HepG2 (cell line): ENCODE measurements at regions not wholly inside any gene's neighbourhood (a gene's known extent, or its start where the extent isn't known, plus 50 kb on each side); places are given as distances from the start of the nearest gene placed in this dataset.

Source experiments
- ATAC-seq: fragments of 200-7000 bp; cut with Tn5 transposase; 3 replicates; pipeline ENCODE4 v1.9.1; 2020; ENCODE audit warnings: mild to moderate bottlenecking, moderate library complexity
- BruUV-seq: library from RNA; stranded (reverse); fragments of 400-500 nt; replicated peaks from 2 replicates; lab custom pipeline; 2021; lab: Mats Ljungman, UMichigan
- CTCF ChIA-PET: fragments of 300-600 bp; formaldehyde crosslinking; extraction: SDS; loops from one replicate; lab custom pipeline; 2021; ENCODE audit warnings: low total read pairs, inconsistent platforms, low intra/inter-chr PET ratio; lab: Yijun Ruan, JAX
- POLR2A ChIA-PET: fragments of 350-600 bp; sonication (Branson Sonifier 250); formaldehyde crosslinking; loops from one replicate; lab custom pipeline; 2020; ENCODE audit warnings: antibody characterized with exemption, inconsistent platforms; lab: Yijun Ruan, JAX
- DNase-seq: peaks from one replicate; pipeline ENCODE4 v3.0.0-alpha.2; 2015; ENCODE audit warnings: low spot score
- FAIRE-seq: peaks from 3 replicates; lab custom pipeline; 2011; peaks lifted over from hg19 to GRCh38; lab: Jason Lieb, UNC
- H2AFZ ChIP-seq: one replicate; pipeline ENCODE4 v1.6.1; 2011; ENCODE audit warnings: low read length, inconsistent platforms
- H3K27ac ChIP-seq: fragments of 300-600 bp; 3 replicates; pipeline ENCODE4 v1.8.0; 2011; ENCODE audit warnings: mixed run types, mild to moderate bottlenecking, mixed read lengths, low read length, inconsistent platforms; ENCODE audit not compliant: insufficient read depth; ENCODE audit errors: extremely low read length
- H3K27me3 ChIP-seq, 2 experiments: fragments of 200-600 bp in 1 of 2; 2 replicates in 1 of 2; 3 replicates in 1 of 2; pipeline versions ENCODE4 v1.6.0 to v1.8.0; 2011; ENCODE audit warnings: low read length in 2 of 2, mild to moderate bottlenecking in 2 of 2, moderate library complexity in 2 of 2, inconsistent platforms in 1 of 2; ENCODE audit not compliant: insufficient read depth in 2 of 2, control insufficient read depth in 1 of 2
- H3K36me3 ChIP-seq, 2 experiments: fragments of 200-600 bp in 1 of 2; replicated peaks in 1 of 2; 2 replicates in 1 of 2; 3 replicates in 1 of 2; pipeline versions ENCODE4 v1.5.1 to v1.8.0; 2011; ENCODE audit warnings: low read length in 2 of 2, inconsistent platforms in 1 of 2; ENCODE audit not compliant: insufficient read depth in 2 of 2, control insufficient read depth in 1 of 2
- H3K4me1 ChIP-seq: 2 replicates; pipeline ENCODE4 v1.5.1; 2012; ENCODE audit warnings: low read length, inconsistent platforms; ENCODE audit not compliant: insufficient read depth
- H3K4me2 ChIP-seq: 2 replicates; pipeline ENCODE4 v1.6.0; 2011; ENCODE audit warnings: low read depth, low read length, inconsistent platforms
- H3K4me3 ChIP-seq, 3 experiments: fragments of 200-600 bp in 1 of 3; sonication (generic), shearing (Covaris generic) in 1 of 3; replicated peaks in 1 of 3; 2 replicates each; pipeline ENCODE4 v1.5.1; 2011 to 2016; ENCODE audit warnings: low read length in 3 of 3, inconsistent platforms in 2 of 3, low read depth in 2 of 3, mild to moderate bottlenecking in 2 of 3, control low read depth in 1 of 3, mixed read lengths in 1 of 3; ENCODE audit not compliant: insufficient read depth in 1 of 3
- H3K79me2 ChIP-seq: one replicate; pipeline ENCODE4 v1.6.1; 2011; ENCODE audit warnings: low read length, inconsistent platforms; ENCODE audit not compliant: insufficient read depth
- H3K9ac ChIP-seq: 2 replicates; pipeline ENCODE4 v1.6.0; 2011; ENCODE audit warnings: mild to moderate bottlenecking, low read depth, low read length, inconsistent platforms; ENCODE audit not compliant: insufficient read depth
- H3K9me3 ChIP-seq: 2 replicates; pipeline ENCODE4 v1.5.1; 2012; ENCODE audit warnings: mild to moderate bottlenecking, low read length
- H4K20me1 ChIP-seq: 2 replicates; pipeline ENCODE4 v1.6.0; 2011; ENCODE audit warnings: inconsistent platforms, mild to moderate bottlenecking, low read length, moderate library complexity; ENCODE audit not compliant: insufficient read depth
- AFF4 ChIP-seq: sonication (generic); formaldehyde crosslinking; IDR thresholded peaks from 2 replicates; pipeline ENCODE4 v1.4.0; 2020; ENCODE audit warnings: missing genetic modification reagents
- ARNT2 ChIP-seq: sonication (generic); formaldehyde crosslinking; IDR thresholded peaks from 2 replicates; pipeline ENCODE4 v1.8.0; 2022; ENCODE audit warnings: mild to moderate bottlenecking, low read depth, missing genetic modification reagents, moderate library complexity
- FOXP4 ChIP-seq: sonication (generic); formaldehyde crosslinking; IDR thresholded peaks from 2 replicates; pipeline ENCODE4 v1.4.0; 2020; ENCODE audit warnings: missing genetic modification reagents
- GLMP ChIP-seq: sonication (generic); formaldehyde crosslinking; IDR thresholded peaks from 2 replicates; pipeline ENCODE4 v1.9.0; 2021; ENCODE audit warnings: missing genetic modification reagents, mild to moderate bottlenecking, borderline replicate concordance
- KDM5B ChIP-seq: sonication (generic); formaldehyde crosslinking; IDR thresholded peaks from 2 replicates; pipeline ENCODE4 v1.4.0; 2020; ENCODE audit warnings: missing genetic modification reagents, mild to moderate bottlenecking, borderline replicate concordance
- KMT2B ChIP-seq: IDR thresholded peaks from 2 replicates; pipeline ENCODE4 v1.6.1; 2016; ENCODE audit warnings: missing genetic modification reagents, missing compliant biosample characterization
- MATR3 ChIP-seq: sonication (generic); formaldehyde crosslinking; IDR thresholded peaks from 2 replicates; pipeline ENCODE4 v1.4.0; 2020; ENCODE audit warnings: missing genetic modification reagents
- PAWR ChIP-seq: sonication (generic); formaldehyde crosslinking; IDR thresholded peaks from 2 replicates; pipeline ENCODE4 v1.4.0; 2020; ENCODE audit warnings: missing genetic modification reagents, mild to moderate bottlenecking, borderline replicate concordance
- SIX1 ChIP-seq: sonication (generic); formaldehyde crosslinking; IDR thresholded peaks from 2 replicates; pipeline ENCODE4 v1.4.0; 2020; ENCODE audit warnings: missing genetic modification reagents, borderline replicate concordance
- SMAD1 ChIP-seq: sonication (generic); formaldehyde crosslinking; IDR thresholded peaks from 2 replicates; pipeline ENCODE4 v1.4.0; 2020; ENCODE audit warnings: missing genetic modification reagents, low read depth, mild to moderate bottlenecking, borderline replicate concordance
- TOE1 ChIP-seq: sonication (generic); formaldehyde crosslinking; IDR thresholded peaks from 2 replicates; pipeline ENCODE4 v1.4.0; 2020; ENCODE audit warnings: mild to moderate bottlenecking, missing genetic modification reagents
- UBTF ChIP-seq: sonication (generic); formaldehyde crosslinking; IDR thresholded peaks from 2 replicates; pipeline ENCODE4 v1.4.0; 2020; ENCODE audit warnings: mild to moderate bottlenecking, missing genetic modification reagents
- ZFYVE20 ChIP-seq: sonication (generic); formaldehyde crosslinking; IDR thresholded peaks from 2 replicates; pipeline ENCODE4 v1.8.0; 2023; ENCODE audit warnings: low read depth, mild to moderate bottlenecking, moderate library complexity, missing genetic modification reagents, borderline replicate concordance
- ZKSCAN8 ChIP-seq: IDR thresholded peaks from 2 replicates; pipeline ENCODE4 v1.6.1; 2016; ENCODE audit warnings: borderline replicate concordance, missing genetic modification reagents, missing compliant biosample characterization
- ZNF121 ChIP-seq: sonication (generic); formaldehyde crosslinking; IDR thresholded peaks from 2 replicates; pipeline ENCODE4 v1.5.0; 2020; ENCODE audit warnings: mild to moderate bottlenecking, missing genetic modification reagents
- ZNF501 ChIP-seq: sonication (generic); formaldehyde crosslinking; IDR thresholded peaks from 2 replicates; pipeline ENCODE4 v1.5.1; 2020; ENCODE audit warnings: mild to moderate bottlenecking, moderate library complexity, missing genetic modification reagents
- ZNF616 ChIP-seq: sonication (generic); formaldehyde crosslinking; IDR thresholded peaks from 2 replicates; pipeline ENCODE4 v1.5.0; 2020; ENCODE audit warnings: low read depth, mild to moderate bottlenecking, missing genetic modification reagents
- WGBS: methylation state at CpG from one replicate; pipeline ENCODE4 v1.1.6; 2017; ENCODE audit warnings: low lambda C conversion rate; 5-methylcytosine and 5-hydroxymethylcytosine counted together
- in situ Hi-C: cut with HindIII; loops from 2 replicates; pipeline ENCODE4 v1.10.0; 2017; ENCODE audit warnings: low pct_unique_long_range_greater_than_20kb; ENCODE audit not compliant: extremely low pct_ligation_motif_present
- intact Hi-C: fragments of 100-400 bp; cut with micrococcal nuclease; formaldehyde crosslinking; loops from one replicate; pipeline ENCODE4 v1.10.0; 2022; ENCODE audit not compliant: unreplicated experiment

- peaks cover 1 to 33% of the 10 kb centered on the region in 2 experiments; a peak in 2 of 5 replicates for H3K27me3 ChIP-seq
- ChIA-PET CTCF (no interaction called here), POLR2A (no interaction called here)
- DNase-seq (no peak), ATAC-seq (no peak), FAIRE-seq (no peak)
- 5% methylated on average over 7 of the region's 7 CpGs for WGBS
- no peaks in the 10 kb centered on the region for H3K4me1 ChIP-seq
- intact Hi-C loops, result no loop called here
- no peaks in the 10 kb centered on the region for H3K36me3 ChIP-seq
- no peaks in the 10 kb centered on the region for H3K9me3 ChIP-seq
- H2AFZ ChIP-seq, result no peak overlapping the region
- no peak overlapping the region for H3K27ac ChIP-seq
- H3K4me3 ChIP-seq, result no peak overlapping the region
- in situ Hi-C loops, result no loop called here
- no peaks in the 10 kb centered on the region for H3K79me2 ChIP-seq
- no peak overlapping the region for H3K9ac ChIP-seq
- no peak overlapping the region for H3K4me2 ChIP-seq
- BruUV-seq, result no TSS peak
- H4K20me1 ChIP-seq, result no peaks in the 10 kb centered on the region
- no peak for TF ChIP-seq ZKSCAN8
- TF ChIP-seq ZNF616 (CRISPR knock-in tag), result no peak
- TF ChIP-seq UBTF (CRISPR knock-in tag), result no peak
- TF ChIP-seq ARNT2 (CRISPR knock-in tag), result no peak
- TF ChIP-seq AFF4 (CRISPR knock-in tag), result no peak
- no peak for TF ChIP-seq PAWR (CRISPR knock-in tag)
- no peak for TF ChIP-seq ZNF501 (CRISPR knock-in tag)
- TF ChIP-seq MATR3 (CRISPR knock-in tag), result no peak
- TF ChIP-seq GLMP (CRISPR knock-in tag), result no peak
- TF ChIP-seq SMAD1 (CRISPR knock-in tag), result no peak
- TF ChIP-seq ZFYVE20 (CRISPR knock-in tag), result no peak
- TF ChIP-seq SIX1 (CRISPR knock-in tag), result no peak
- TF ChIP-seq KDM5B, result no peak
- no peak for TF ChIP-seq FOXP4
- no peak for TF ChIP-seq TOE1 (CRISPR knock-in tag)
- no peak for TF ChIP-seq KMT2B (CRISPR knock-in tag)
- no peak for TF ChIP-seq ZNF121 (CRISPR knock-in tag)
These were observed 58.7 kb downstream of the OTOR start for GRCh38 chr20:16806886-16807285.
